CD4-positive, alpha-beta T cell (primary cell): ENCODE measurements at regions not wholly inside any gene's neighbourhood (a gene's known extent, or its start where the extent isn't known, plus 50 kb on each side); places are given as distances from the start of the nearest gene placed in this dataset.

Experiments
- ATAC-seq: fragments of 200-7000 bp; cut with Tn5 transposase; one replicate; pipeline ENCODE4 v1.10.0; 2022; ENCODE audit warnings: mild to moderate bottlenecking; ENCODE audit not compliant: poor library complexity
- CTCF ChIA-PET: fragments of 350-600 bp; sonication (Branson Sonifier 250); formaldehyde crosslinking; loops from one replicate; lab custom pipeline; 2021; ENCODE audit warnings: antibody characterized with exemption, inconsistent platforms; lab: Charles Lee
- POLR2A ChIA-PET: fragments of 350-600 bp; sonication (Branson Sonifier 250); formaldehyde crosslinking; loops from one replicate; lab custom pipeline; 2021; ENCODE audit warnings: antibody characterized with exemption, inconsistent platforms; lab: Charles Lee
- DNase-seq, 14 experiments: peaks; one replicate each; pipeline ENCODE4 v3.0.0-alpha.2; 2013 to 2020; ENCODE audit warnings: mixed read lengths in 2 of 14
- H3K27ac ChIP-seq, 2 donors: one replicate each; pipeline versions ENCODE4 v1.5.1 to v1.7.0; 2013; ENCODE audit warnings: low read length in 2 of 2, low read depth in 1 of 2, mild to moderate bottlenecking in 1 of 2
- H3K27me3 ChIP-seq, 2 experiments: 1 replicate in 1 of 2; 2 replicates in 1 of 2; pipeline versions ENCODE4 v1.6.1 to v1.7.0; 2013; ENCODE audit warnings: low read length in 2 of 2, control low read depth in 1 of 2, mild to moderate bottlenecking in 1 of 2, moderate library complexity in 1 of 2; ENCODE audit not compliant: insufficient read depth in 2 of 2, control insufficient read depth in 1 of 2
- H3K36me3 ChIP-seq: one replicate; pipeline ENCODE4 v1.6.1; 2013; ENCODE audit warnings: low read length, control low read depth; ENCODE audit not compliant: insufficient read depth
- H3K4me1 ChIP-seq: one replicate; pipeline ENCODE4 v1.6.1; 2013; ENCODE audit warnings: low read length, control low read depth; ENCODE audit not compliant: insufficient read depth
- H3K4me3 ChIP-seq: one replicate; pipeline ENCODE4 v1.5.1; 2013; ENCODE audit warnings: mild to moderate bottlenecking, low read length, moderate library complexity
- H3K9me3 ChIP-seq, 2 experiments: 1 replicate in 1 of 2; 2 replicates in 1 of 2; pipeline versions ENCODE4 v1.6.1 to v1.7.0; 2013; ENCODE audit warnings: low read length in 2 of 2, mild to moderate bottlenecking in 2 of 2, control low read depth in 1 of 2, moderate library complexity in 1 of 2; ENCODE audit not compliant: control insufficient read depth in 1 of 2, insufficient read depth in 1 of 2
- H3K27ac Mint-ChIP-seq: one replicate; pipeline ENCODE4 v1.8.0; 2020; ENCODE audit warnings: mixed read lengths
- H3K27me3 Mint-ChIP-seq: one replicate; pipeline ENCODE4 v1.8.0; 2021; ENCODE audit warnings: mixed read lengths
- H3K36me3 Mint-ChIP-seq: one replicate; pipeline ENCODE4 v1.8.0; 2021; ENCODE audit warnings: low read depth, mixed read lengths
- H3K4me1 Mint-ChIP-seq: one replicate; pipeline ENCODE4 v1.8.0; 2021; ENCODE audit warnings: low read depth, mixed read lengths
- H3K4me3 Mint-ChIP-seq: one replicate; pipeline ENCODE4 v1.8.0; 2020; ENCODE audit warnings: mild to moderate bottlenecking, mixed read lengths
- H3K9me3 Mint-ChIP-seq: one replicate; pipeline ENCODE4 v1.8.0; 2020; ENCODE audit warnings: mixed read lengths
- intact Hi-C, 2 experiments: fragments of 100-400 bp; cut with DNase I in 1 of 2; cut with micrococcal nuclease in 1 of 2; formaldehyde crosslinking; loops; one replicate each; pipeline versions ENCODE4 v1.15.1 to v1.9.0; 2023 to 2025; cut with DNase I, micrococcal nuclease
- TF ChIP-seq, protein P1 (sequence below): fragments of 200-600 bp; IDR thresholded peaks from one replicate; pipeline ENCODE4 v1.8.0; 2022; ENCODE audit warnings: antibody characterized with exemption, mild to moderate bottlenecking

DNA sequence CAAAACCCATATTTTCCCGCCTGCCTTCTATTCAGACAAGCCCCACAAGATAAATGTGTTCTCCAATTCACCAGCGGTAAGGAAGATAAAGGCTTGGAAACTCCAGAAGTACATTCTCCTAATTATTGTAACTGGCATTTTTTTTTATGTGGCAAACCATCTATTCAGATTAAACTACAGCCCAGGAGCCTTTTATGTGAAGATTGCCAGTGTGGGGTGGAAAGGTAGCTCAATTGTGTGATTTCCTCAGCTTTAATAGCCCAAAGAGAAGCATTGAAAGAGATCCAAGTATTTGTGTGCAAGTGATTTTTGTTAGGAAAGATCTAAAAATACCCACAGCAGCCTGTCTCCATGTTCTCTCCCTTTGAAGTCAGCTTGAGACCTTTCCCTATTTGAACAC is 451.4 kb upstream of the CCL2 start:
- Histone ChIP-seq H3K4me3 (no peak overlapping the region), H3K27ac (no peak overlapping the region), H3K27me3 (peaks cover 0 to 15% of the 10 kb centered on the region in 2 experiments), H3K36me3 (no peaks in the 10 kb centered on the region), H3K9me3 (no peaks in the 10 kb centered on the region), H3K4me1 (no peaks in the 10 kb centered on the region)
- Mint-ChIP-seq H3K4me3 (no peak overlapping the region), H3K9me3 (no peaks in the 10 kb centered on the region), H3K36me3 (no peaks in the 10 kb centered on the region), H3K27me3 (peaks cover 55% of the 10 kb centered on the region), H3K27ac (no peak overlapping the region), H3K4me1 (no peaks in the 10 kb centered on the region)
- TF ChIP-seq, protein P1, sequence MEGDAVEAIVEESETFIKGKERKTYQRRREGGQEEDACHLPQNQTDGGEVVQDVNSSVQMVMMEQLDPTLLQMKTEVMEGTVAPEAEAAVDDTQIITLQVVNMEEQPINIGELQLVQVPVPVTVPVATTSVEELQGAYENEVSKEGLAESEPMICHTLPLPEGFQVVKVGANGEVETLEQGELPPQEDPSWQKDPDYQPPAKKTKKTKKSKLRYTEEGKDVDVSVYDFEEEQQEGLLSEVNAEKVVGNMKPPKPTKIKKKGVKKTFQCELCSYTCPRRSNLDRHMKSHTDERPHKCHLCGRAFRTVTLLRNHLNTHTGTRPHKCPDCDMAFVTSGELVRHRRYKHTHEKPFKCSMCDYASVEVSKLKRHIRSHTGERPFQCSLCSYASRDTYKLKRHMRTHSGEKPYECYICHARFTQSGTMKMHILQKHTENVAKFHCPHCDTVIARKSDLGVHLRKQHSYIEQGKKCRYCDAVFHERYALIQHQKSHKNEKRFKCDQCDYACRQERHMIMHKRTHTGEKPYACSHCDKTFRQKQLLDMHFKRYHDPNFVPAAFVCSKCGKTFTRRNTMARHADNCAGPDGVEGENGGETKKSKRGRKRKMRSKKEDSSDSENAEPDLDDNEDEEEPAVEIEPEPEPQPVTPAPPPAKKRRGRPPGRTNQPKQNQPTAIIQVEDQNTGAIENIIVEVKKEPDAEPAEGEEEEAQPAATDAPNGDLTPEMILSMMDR = no peak
- ChIA-PET POLR2A (no interaction called here), CTCF (no interaction called here)
- DNase-seq (no peak), ATAC-seq (no peak)
- intact Hi-C loops = no loop called here

DNA sequence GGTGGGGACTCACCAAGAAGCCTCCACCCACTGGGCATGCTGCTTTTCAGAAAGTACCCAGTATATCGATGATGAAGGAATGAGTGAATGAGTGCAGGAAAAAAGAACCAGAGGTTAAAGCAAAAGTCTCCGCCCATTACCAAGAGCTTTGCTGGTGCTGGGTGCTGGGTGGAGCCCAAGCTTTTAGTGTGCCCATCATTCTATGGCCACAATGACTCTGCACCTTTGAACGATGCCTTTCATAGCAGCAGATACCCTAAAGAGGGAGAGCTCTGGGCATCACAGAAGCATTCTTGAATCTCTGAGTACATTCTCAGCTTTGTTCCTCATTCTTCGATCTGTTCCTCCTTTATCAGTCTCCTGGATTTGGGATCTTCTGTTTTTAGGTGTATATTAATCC is 450.7 kb upstream of the CCL2 start:
- no peak for DNase-seq
- Histone ChIP-seq H3K27ac (no peak overlapping the region), H3K9me3 (no peaks in the 10 kb centered on the region), H3K4me1 (no peaks in the 10 kb centered on the region), H3K27me3 (peaks cover 0 to 15% of the 10 kb centered on the region in 2 experiments), H3K36me3 (no peaks in the 10 kb centered on the region), H3K4me3 (no peak overlapping the region)
- Mint-ChIP-seq H3K9me3 (no peaks in the 10 kb centered on the region), H3K27ac (no peak overlapping the region), H3K36me3 (no peaks in the 10 kb centered on the region), H3K4me3 (no peak overlapping the region), H3K27me3 (peaks cover 55% of the 10 kb centered on the region), H3K4me1 (no peaks in the 10 kb centered on the region)
- intact Hi-C loops = no loop called here
- POLR2A ChIA-PET = no interaction called here
- no peak for ATAC-seq
- TF ChIP-seq, protein P1 = no peak
- CTCF ChIA-PET = no interaction called here

DNA sequence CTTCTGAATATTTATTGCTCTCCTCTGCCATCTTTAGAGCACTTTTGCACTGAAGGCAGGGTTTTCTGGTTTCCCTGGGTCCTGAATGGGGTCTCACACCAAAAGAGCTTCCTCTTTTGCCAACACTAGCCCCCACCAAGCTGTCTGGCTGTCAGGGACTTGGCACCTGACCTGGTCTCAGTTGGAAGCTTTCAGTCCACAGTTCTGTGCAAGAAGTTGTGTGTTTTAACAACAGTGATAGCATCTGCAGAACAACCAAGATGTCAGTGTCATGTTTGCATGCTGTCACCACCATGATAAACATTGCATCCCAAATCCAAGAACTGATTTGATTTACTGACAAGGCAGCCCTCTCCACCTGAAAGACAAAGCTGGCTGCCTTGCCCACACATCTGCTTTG is 448.5 kb upstream of the CCL2 start:
- Histone ChIP-seq H3K4me1 (no peaks in the 10 kb centered on the region), H3K27me3 (peaks cover 0 to 11% of the 10 kb centered on the region in 2 experiments), H3K4me3 (no peak overlapping the region), H3K36me3 (no peaks in the 10 kb centered on the region), H3K27ac (no peak overlapping the region), H3K9me3 (no peaks in the 10 kb centered on the region)
- Mint-ChIP-seq H3K27ac (no peak overlapping the region), H3K36me3 (no peaks in the 10 kb centered on the region), H3K27me3 (peaks cover 46% of the 10 kb centered on the region), H3K4me1 (no peaks in the 10 kb centered on the region), H3K9me3 (no peaks in the 10 kb centered on the region), H3K4me3 (no peak overlapping the region)
- DNase-seq (no peak), ATAC-seq (no peak)
- POLR2A ChIA-PET = no interaction called here
- TF ChIP-seq, protein P1 = no peak
- CTCF ChIA-PET = no interaction called here
- intact Hi-C loops = no loop called here
